ENCODE measurements at regions not wholly inside any gene's neighbourhood (a gene's known extent, or its start where the extent isn't known, plus 50 kb on each side); places are given as distances from the start of the nearest gene placed in this dataset.
A peak's percentile ranks its signal among the peaks of the same experiment; 100 is the strongest.
"Not testable (repeated sequence)": the region's sequence is repeated elsewhere in the genome, so short reads cannot be mapped to it uniquely, and the experiment has no call there.

DNA sequence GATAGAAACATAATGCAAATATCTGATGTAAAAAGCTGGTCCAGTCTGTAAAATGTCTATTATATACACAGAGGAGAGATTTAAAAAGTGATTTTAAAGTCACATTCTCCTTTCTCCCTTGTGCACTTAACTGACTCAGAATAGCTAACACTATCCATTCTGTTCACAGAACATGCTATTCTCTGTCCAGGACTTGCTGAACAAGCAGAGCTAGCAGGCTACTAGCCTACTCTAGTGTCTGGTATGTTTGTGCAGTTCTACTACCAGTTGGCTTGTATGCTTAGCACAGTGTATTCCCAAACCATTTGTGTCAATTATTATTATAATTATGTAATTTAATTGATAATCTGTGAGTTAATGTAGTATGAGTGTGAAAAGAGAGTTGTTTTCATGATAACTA lies 161.7 kb upstream of the NUDT12 start:
- DNase-seq, result no peak

DNA sequence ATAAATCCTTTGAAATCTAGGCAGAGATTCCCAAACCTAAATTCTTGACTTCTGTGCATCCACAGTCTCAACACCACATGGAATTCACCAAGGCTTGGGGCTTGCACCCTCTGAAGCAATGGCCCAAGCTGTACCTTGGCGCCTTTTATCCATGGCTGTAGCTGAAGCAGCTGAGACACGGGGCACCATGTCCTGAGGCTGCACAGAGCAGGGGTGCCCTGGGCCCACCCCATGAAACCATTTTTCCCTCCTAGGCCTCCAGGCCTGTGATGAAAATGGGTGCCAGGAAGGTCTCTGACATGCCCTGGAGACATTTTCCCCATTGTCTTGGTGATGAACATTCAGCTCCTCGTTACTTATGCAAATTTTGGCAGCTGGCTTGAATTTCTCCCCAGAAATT lies 158.6 kb upstream of the NUDT12 start:
- no peak for DNase-seq

DNA sequence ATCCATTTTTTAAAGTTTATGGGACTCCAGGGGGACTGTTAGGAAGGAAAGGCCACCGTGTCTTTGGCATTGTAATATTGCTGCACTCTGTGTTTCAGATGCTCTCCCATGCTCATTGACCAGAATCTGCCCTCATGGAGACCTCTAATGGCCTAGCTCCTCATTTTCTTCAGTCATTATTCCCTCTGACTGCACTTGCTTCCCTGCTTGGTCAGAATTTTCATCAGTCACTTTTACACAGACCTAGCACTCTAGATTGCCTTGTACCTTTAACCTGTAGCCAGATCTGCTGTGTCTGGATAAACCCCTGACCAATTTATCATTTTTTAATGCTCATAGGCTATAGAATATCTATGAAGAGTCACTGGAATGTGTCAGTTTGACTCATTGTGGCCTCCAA lies 155.5 kb upstream of the NUDT12 start:
- no peak for DNase-seq

DNA sequence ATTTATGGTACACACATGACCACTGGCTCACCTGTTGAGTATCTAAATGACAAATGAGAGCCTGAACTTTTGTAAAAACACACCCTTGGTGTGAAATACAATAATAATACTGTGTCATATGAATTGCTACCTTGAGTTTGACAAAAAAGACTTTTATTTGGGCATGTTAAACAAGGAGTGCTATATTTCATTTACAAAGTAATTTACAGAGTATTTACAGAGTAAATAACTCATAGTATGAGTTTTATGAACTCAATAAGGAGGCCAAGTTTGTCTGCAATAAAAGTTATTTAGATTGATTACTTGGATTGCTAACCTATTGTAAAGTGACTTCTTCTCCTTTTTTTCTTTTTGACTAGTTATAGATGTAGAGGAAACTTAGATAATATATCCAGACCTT lies 146.0 kb upstream of the NUDT12 start:
- no peak for DNase-seq

DNA sequence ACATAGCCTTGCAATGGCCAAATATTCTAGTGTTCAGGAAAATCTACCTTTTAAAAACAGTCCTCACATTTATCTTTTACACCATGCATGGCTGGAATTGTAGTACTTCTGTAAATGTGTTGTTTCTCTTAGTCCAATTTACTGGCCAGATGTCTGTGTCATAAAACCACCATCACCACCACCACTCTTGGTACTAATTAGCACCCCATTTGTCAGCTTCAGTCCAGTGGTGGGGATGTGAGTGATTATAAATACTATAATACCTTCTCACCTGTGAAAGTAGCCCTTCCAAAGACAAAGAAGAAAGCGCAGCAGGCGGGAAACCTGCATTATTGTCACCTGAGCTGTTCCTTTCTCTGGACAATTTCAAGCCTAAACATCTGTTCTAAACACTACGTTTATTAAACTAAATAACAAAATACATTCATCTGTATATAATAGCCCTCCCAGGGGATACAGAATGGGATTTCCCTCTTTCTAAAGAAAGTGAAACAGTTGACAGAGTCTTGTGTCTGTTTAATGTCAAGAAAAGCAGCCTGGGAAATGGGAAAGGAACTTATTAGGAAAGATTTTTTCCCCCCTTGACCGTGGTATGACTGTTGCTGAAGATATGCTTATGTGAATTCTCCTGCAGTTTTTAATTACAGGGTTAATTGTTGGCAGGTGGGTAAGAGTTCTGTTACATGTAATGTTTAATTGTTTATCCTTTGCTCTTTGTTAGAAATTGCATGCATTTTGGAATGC lies 144.5 kb upstream of the NUDT12 start:
- DNase-seq, result no peak

DNA sequence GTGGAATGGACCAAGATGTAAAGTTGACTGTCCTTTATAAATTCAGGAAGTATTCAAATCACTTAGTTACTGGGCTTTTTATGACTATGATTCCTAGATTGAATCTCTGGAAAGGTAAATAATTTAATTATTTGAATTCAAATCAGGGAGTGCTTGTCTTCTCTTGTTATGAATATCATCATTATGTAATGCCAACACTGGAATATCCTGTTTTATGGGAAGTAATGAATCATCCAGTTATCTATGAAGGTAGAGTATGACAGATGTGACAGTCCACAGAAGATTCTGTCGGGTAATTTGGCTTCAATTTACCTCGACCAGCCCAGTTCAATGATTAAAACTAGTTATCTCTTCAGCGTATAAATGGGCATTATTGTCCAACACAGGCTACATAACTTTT lies 141.0 kb upstream of the NUDT12 start:
- DNase-seq, result no peak

DNA sequence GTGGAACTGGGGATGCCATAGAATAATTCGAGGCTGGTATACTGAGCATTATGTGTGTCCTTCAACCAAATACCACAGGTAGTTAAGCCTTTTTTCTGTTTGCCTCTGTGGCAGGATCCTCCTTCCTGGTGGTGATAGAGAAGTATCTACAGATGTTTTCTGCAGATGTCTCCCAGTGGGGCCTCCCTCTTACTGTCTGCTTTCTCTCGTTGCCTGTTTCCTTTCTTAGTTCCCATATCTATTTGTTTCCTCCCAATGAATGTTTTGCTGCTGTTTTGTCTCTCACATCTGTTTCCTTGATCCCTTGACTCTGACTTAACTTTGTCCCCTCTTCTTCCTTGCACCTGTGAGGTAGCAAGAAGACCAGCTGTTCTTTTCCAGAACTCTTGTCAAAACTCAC lies 130.9 kb upstream of the NUDT12 start:
- no peak for DNase-seq

DNA sequence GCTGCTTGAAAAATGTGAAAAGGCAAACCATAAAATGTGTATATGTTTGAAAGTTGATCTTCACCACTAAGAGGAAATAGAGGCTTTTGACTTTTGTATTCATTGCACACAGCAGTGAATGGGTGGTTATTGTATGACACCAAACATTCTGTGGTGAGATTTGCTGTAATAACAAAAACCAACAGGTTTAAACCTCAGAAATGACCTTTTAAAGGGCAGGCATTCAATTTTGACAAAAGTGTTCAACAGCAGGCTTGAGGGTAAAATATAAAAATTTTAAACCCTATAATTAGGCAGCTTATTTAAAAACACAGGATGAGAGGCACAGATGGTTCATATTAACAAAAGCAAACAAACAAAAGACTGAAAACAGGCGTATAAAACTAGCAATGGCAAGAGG lies 128.1 kb upstream of the NUDT12 start:
- no peak for DNase-seq

DNA sequence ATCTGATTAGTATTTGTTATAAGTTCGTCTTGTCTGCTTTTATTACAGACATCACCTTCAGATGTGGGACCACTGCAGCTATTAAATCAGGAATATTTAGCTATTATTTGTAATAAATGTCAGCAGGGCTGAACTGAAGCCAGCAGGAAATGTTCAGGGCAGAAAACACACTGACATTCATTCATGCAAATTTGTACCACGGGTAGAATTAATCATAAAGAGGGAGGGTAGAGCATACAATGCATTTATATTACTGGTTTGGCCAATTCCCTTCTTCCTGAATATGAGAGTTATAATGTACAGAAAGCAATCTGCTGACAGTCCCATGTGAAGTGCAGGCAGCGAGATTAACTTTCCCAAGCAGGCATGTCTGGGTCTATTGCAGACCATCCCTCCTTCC lies 117.3 kb upstream of the NUDT12 start:
- DNase-seq, result no peak

DNA sequence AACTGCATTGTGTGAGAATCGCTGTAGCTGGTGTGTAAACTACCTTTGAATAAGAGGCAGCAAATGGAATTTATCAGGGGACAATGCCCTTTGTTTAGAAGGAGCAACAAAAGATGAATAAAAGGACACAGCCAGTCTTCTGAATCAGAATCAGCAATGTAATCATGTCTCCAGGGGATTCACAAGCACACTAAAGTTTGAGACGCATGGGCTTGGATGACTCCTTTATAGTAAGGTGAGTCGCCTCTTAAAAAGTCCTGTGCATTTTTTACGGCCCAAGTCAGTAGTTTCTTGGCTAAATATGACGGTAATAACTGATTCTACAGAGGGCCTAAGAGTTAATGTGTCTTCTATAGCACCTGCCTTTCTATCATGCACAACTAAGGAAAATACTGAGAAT lies 113.6 kb upstream of the NUDT12 start:
- DNase-seq, result not testable (repeated sequence)

DNA sequence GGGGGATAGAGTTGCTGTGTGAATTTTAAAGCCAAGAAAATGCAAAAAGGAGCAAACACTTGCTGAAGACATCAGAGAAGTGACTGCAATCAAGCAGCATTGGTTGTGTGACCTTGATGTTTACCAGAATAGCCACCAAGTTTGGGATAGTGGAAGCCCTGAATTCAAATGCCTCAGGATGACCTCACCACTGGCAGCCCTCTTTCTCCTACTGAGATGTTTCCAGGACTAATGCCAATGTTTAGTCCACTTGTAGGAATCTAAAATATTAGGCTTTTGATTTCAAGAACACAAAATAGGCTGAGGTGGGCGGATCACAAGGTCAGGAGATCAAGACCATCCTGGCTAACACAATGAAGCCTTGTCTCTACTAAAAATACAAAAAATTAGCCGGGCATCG lies 112.2 kb upstream of the NUDT12 start:
- DNase-seq, result peak; percentile 20

DNA sequence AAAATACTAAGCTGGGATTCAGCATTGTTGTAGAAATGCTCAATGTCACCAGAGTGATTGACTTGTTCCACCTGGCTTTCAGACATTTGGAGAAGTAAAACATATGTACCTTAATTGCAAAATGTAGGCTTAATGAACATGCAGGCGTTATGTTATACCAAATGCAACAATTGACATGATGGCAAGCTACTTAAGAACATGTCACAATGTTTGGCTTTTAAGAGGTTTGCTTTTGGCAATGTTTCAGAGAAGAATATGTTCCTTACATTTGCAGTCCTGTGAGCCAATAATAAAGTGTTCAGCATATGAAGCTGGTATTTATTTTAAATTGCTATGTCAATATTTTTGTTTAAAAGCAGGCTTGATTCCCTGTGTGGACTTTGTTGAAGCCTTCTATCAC lies 111.7 kb upstream of the NUDT12 start:
- no peak for DNase-seq

DNA sequence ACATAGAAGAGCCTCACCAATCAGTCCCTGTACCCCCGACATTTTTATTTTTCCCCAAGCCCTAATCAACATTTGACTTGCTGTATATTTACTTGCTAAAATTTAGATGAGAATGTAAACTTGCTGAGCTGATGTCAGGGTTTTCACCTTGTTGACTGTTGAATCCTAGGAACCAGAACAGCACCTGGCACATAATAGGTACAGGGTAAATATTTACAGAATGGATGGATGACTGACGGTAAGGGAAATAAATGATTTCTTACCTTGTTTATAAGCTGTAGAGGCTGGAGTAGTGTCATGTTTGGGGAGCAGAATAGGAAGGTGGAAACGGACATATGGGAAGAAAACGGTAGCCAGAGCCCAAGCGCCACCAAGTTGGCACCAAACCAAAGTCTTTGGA lies 107.0 kb upstream of the NUDT12 start:
- DNase-seq, result no peak

DNA sequence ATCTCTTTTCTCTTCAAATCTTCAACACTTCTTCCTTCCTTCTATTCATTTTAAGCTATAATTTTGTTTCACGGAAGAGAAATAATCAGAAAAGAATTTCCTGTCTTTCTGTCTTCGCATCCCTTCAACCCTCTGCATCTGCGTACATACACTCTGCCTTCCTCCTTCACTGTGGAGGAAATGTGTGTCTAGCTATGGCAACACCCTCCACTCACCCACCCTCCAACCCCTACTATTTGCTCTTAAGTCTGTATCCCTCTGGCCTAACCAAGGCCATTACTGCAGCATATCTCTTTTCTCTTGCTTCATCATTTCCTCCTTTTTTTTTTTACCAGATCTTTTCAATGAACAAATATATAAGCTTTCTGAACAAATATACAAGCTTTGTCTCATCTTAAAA lies 105.7 kb upstream of the NUDT12 start:
- no peak for DNase-seq

DNA sequence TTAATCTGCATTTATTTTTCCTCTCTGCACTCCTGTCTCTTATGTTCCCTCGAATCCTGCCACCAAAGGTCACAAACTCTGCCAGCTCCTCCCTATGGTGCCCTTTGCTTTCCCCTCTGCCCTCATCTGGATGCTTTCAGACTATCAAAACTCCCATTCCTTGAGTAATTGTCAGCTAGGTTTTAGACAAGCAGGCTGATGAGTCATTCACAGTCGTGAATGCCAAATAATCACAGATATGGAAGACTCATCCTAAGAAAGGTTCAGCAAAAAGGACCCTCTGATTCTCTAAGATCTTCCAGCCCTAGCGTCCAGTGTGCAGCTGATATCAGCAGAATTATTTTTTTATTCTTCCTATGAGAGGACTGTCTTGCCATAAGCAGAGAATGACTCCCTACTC lies 104.5 kb upstream of the NUDT12 start:
- DNase-seq, result no peak

DNA sequence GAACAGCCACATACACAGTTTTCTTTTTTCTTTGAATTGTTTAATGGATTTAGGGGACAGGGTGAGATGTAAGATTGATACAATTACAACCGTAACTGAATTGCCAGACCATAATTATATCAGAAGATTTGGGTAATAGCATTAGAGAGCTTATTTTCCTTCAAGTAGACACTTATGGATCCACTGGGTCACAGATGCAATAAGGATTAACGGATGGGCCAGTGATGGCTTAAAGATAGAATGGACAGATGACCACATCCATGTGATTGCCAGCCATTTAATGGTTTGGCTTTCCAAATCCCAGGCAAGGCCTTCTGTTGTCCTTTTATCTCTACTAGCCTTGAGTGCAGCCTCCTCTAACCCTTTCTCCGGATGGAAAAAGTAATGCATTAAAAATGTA lies 94.7 kb upstream of the NUDT12 start:
- DNase-seq, result no peak

DNA sequence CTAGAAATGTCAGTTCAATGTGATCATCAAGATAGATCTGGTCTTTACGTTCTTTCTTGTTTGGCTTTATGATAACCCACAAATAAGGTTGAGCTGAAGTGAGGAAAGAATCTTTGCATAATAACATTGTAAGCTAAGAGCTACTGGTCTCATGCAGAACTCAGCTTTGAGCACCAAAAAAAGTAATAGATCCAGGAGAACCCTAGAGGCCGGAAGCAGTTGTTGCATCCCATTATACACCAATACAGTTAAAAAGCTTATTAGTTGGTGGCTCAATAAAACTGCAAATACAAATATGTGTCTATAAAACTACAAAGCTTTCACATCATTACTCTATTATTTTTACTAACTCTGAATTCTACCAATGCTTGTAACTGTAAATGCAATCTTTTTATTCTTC lies 85.5 kb upstream of the NUDT12 start:
- no peak for DNase-seq

DNA sequence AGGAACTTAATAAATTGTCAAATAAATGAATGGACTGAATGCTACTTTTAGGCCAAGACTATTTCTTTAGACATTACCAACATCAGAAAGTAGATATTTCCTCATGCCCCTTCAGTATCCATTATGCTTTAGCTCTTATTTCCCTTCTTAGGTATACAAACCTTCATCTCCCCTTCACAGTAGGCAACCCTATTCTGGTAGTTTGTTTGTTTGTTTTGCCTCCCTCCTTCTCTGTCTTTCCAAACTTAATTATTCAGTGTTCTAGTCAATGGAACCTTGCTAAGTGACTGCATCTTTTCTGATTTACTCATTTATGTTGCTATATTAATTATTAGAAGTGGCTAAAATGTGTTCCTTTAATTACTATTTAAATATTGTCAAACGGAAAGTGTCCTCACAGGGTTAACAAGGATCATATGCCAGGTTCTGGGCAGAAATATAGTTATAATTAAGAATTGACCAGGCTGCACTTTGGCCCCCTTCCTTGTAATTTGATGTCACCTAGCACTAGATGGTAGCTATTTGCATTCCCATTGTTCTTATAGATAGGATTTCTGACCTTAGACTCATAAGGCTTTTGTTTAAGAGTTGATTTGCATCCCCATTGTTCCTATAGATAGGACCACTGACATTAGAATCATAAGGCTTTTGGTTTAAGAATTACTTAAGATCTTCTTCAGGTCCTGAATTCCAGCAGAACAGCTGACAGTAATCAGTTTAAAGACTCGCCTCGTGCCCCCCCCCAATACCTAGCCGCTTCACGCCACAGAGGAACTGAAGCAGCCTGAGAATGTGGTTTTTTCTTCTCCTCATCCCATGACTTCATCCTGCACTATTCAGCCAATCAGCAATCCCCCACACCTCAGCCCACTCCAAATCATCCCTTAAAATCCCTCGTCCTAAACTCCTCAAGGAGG lies 84.4 kb upstream of the NUDT12 start:
- no peak for DNase-seq

DNA sequence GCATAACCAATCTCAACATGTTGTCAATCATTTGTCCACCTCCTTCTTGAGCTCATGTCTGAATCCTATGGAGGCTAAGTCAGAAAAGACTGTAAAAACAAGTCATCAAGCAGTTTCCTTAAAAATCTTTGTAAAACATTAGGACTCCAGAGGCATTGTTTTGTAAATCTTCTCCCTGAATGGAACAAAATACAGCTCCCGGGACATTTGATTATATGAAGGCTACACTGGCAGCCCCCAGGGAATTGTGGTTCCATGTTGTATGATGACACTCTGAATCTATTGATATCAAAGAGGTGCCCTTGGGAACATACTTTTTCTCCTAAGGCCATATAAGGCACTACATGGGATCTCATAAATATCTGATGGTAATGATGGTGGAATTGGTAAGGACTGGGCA lies 83.2 kb upstream of the NUDT12 start:
- DNase-seq, result no peak

DNA sequence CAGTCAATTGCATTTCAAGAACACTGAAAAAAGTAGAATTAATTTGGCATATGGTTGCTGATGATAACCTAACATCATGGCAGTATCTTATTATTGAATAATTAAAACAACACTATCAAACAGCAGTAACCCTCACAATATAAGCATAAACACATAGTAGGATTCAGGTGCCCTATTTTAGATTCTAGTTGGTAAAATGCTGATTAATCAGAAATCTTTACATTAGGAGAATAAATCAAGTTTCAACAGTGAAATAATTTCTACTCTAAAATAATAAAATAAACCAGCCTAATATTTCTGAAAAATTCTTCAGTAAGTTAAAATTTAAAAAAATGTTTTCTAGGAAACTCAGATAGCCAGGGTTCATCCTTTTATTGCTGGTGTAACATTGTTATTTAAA lies 76.4 kb upstream of the NUDT12 start:
- DNase-seq, result no peak

DNA sequence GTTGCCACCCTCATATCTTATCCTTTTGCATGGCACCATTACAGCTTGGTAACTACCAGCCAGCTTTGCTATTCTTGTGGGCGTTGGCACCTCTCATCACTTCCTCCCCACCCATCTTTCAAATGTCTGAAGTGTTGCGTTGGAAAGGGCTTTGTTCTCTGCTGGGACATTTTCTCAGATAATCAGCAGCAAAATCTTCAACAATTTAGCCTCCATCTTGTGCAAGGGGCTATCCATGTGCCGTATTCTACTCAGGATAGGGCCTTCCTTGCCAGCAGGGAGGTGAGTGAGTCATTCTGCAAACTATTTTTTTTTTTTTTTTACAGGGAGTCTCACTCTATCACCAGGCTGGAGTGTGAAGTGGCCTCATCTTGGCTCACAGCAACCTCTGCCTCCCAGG lies 62.1 kb upstream of the NUDT12 start:
- no peak for DNase-seq

DNA sequence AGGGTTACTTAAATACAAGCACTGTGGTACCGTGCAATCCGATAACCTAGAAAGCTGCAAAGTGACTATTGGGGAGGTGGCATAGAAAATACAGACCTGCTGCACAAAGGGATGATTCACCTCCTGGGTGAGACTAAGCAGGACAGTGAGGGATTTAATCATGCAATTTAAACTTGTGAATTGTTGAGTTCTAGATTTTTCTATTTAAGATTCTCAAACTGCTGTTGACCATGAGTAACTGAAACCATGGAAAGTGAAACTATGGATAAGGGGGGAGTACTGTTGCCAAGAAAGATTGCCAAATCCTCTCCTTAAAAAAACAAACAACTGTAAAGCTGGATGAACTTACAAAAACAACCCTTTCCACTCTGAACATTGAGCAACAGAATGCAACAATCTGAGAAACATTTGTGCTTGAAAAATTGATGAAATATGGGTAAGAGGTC lies 61.5 kb upstream of the NUDT12 start:
- no peak for DNase-seq

DNA sequence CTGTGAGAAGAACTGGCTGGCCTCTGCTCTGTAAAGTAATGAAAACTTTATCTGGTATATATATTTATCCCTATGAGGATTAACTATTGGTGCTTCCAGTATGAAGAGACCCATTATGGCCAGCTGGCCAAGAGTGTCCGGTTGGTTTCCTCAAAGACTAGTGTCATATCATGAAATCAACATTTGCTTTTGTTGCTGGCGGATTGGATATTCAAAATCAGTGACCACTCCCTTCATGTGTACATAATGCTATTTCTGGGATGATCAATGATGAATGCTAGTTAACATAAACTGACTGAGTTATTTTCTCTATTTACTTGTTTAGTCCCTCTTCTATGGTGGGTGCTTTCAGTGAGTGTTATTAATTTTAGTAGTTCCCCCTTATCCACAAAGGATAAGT lies 60.8 kb upstream of the NUDT12 start:
- no peak for DNase-seq

DNA sequence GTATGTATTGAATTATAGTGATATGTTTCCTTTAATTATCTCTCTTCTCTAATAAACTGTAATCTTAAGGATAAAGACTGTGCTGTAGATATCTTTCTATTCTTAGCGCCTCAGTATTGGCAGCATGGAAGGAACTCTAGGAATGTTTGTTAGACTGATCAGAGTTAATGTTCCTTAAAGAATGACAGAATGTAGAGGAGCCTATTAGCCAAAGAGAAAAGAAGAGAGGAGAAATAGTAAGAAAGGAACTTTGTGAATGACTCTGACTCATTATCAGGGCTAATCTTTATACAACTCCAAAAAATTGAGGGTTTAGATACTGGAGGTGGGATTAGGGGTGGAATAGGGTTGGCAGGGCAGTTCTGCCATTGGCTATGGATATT lies 59.0 kb upstream of the NUDT12 start:
- no peak for DNase-seq
